ENCODE measurements at regions not wholly inside any gene's neighbourhood (a gene's known extent, or its start where the extent isn't known, plus 50 kb on each side); places are given as distances from the start of the nearest gene placed in this dataset.

DNA sequence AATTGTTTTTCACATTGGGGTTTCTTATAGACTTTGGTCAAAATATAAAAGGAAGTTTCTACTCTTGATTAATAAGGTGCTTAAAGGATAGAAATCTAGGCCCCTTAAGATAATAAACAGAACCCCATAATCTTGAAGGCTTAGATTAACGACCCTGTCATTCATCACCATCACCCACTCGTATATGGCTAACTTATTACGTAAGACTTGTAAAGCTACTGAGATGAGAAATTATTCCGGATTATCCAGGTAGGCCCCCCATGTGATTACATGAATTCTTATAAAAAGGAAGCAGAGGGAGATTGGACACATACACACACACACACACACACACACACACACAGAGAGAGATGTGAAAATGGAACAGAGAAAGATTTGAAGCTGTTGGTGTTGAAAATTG lies 1489.2 kb upstream of the TENM4 start:
- no peaks in the 10 kb centered on the region for H4K20me1 ChIP-seq (ENCODE audit: insufficient read depth, low read length)
- H3K4me3 ChIP-seq (ENCODE audit: insufficient read depth, low read depth, low read length): no peak overlapping the region
- WGBS, 2 experiments (ENCODE audit: extremely low coverage in 2 of 2, insufficient read length in 1 of 2): no CpG with 5 or more reads among the region's 4 CpGs
- intact Hi-C loops (cut with micrococcal nuclease): no loop called here
- H2AK5ac ChIP-seq (ENCODE audit: low read depth, low read length): no peak overlapping the region
- no peak overlapping the region for H4K5ac ChIP-seq (ENCODE audit: low read depth, low read length)
- no peak overlapping the region for H3K14ac ChIP-seq (replicated peaks; ENCODE audit: low read depth, low read length)
- H2BK20ac ChIP-seq (ENCODE audit: low read depth, low read length): no peak overlapping the region
- ChIA-PET POLR2A (ENCODE audit: unreplicated experiment) (no interaction called here), CTCF (no interaction called here)
- H3K4ac ChIP-seq (ENCODE audit: low read depth, low read length): no peak overlapping the region
- no peak overlapping the region for H3K23ac ChIP-seq (ENCODE audit: low read depth, low read length)
- no peak overlapping the region for H4K91ac ChIP-seq (ENCODE audit: insufficient read depth, low read depth, low read length)
- no peaks in the 10 kb centered on the region for H3K9me3 ChIP-seq (ENCODE audit: control insufficient read depth, insufficient read depth, low read length)
- H4K8ac ChIP-seq (ENCODE audit: low read depth in 2 of 2, low read length in 2 of 2): no peak overlapping the region
- no peak overlapping the region for H3K4me2 ChIP-seq (ENCODE audit: low read depth, low read length)
- H3K4me1 ChIP-seq (ENCODE audit: control insufficient read depth, insufficient read depth, low read length): no peaks in the 10 kb centered on the region
- no peaks in the 10 kb centered on the region for H3K36me3 ChIP-seq (ENCODE audit: control insufficient read depth, insufficient read depth, low read length)
- no peak overlapping the region for H3K18ac ChIP-seq (ENCODE audit: low read depth, low read length)
- H3K9me1 ChIP-seq (ENCODE audit: insufficient read depth, low read length): no peaks in the 10 kb centered on the region
- no peaks in the 10 kb centered on the region for H3K27me3 ChIP-seq (ENCODE audit: control insufficient read depth, insufficient read depth, low read length)
- ATAC-seq (ENCODE audit: low read depth) (no peak), DNase-seq (no peak)
- no peak overlapping the region for H2BK120ac ChIP-seq (ENCODE audit: low read depth, low read length)
- dilution Hi-C loops (cut with HindIII; ENCODE audit: low sequenced_read_pairs, unreplicated experiment): no loop called here
- H3K56ac ChIP-seq (ENCODE audit: extremely low read depth, insufficient read depth, low read length): no peak overlapping the region
- H3K79me1 ChIP-seq (ENCODE audit: low read depth in 1 of 2, low read length in 2 of 2): no peaks in the 10 kb centered on the region
- H3K27ac ChIP-seq (ENCODE audit: insufficient read depth, low read length): no peak overlapping the region
- in situ Hi-C loops (cut with MboI; ENCODE audit: low sequenced_read_pairs): no loop called here
- BruUV-seq (replicated peaks): no TSS peak
- no peak overlapping the region for H2BK5ac ChIP-seq (ENCODE audit: low read depth, low read length, poor library complexity, severe bottlenecking)
- no peak overlapping the region for H3K9ac ChIP-seq (ENCODE audit: low read depth, low read length)
- no peak overlapping the region for H2AFZ ChIP-seq (replicated peaks; ENCODE audit: low read length, poor library complexity)
- TF ChIP-seq CTCF (conservative IDR thresholded peaks at IDR 0.05; ENCODE audit: low read depth, low read length) (no peak), CEBPB (IDR thresholded peaks at IDR 0.05; ENCODE audit: low read depth, low read length) (peak; percentile 63), MAZ (IDR thresholded peaks at IDR 0.05; ENCODE audit: borderline replicate concordance, low read depth, low read length) (no peak), ELK1 (IDR thresholded peaks at IDR 0.05; ENCODE audit: borderline replicate concordance, low read depth, low read length) (no peak)
- no peak overlapping the region for H2AK9ac ChIP-seq (replicated peaks; ENCODE audit: low read depth, low read length, poor library complexity)
- H2BK15ac ChIP-seq (ENCODE audit: low read depth, low read length): no peak overlapping the region
